ENCODE measurements at regions not wholly inside any gene's neighbourhood (a gene's known extent, or its start where the extent isn't known, plus 50 kb on each side); places are given as distances from the start of the nearest gene placed in this dataset.

DNA sequence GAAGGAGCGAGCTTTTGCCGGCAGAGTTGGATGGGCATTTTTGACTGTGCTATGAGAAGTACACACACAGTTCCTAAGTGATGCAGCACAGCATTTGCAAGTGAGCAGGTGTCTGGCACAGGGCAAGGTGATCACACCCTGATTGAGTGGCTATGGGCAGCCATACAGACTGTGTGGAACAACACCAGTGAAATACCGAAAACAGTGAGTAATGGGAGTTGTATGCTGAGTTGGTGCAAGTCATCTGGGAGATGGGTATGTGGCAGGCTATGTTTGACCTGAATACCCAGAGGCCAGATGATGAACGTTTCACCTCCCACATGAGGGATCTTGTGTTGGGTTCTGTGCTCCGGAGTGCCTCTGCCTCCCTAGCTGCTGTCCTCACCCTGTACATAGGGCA, 53.5 kb upstream of the TIPARP start:
- no peak for DNase-seq (ENCODE audit: low spot score)

- no peak for DNase-seq (ENCODE audit: low spot score)
Observed at GRCh38 chr3:156620260-156620659, 54.1 kb upstream of the TIPARP start.

DNA sequence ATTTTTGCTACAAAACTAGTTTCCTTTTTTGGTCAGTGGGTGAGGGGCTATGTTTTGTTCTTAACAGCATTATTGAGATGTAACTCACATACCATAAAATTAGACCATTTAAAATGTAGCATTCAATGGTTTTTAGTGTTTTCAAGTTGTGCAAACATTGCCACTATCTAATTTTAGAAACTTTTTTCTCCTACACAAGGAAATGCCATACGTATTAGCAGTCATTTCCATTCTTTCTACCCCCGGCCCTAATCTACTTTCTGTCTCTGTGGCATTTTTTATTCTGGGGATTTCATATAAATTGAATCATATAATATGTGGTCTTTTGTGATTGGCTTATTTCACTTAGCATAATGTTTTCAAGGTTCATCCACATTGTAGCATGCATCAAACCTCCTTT, 55.0 kb upstream of the TIPARP start:
- no peak for DNase-seq (ENCODE audit: low spot score)

DNA sequence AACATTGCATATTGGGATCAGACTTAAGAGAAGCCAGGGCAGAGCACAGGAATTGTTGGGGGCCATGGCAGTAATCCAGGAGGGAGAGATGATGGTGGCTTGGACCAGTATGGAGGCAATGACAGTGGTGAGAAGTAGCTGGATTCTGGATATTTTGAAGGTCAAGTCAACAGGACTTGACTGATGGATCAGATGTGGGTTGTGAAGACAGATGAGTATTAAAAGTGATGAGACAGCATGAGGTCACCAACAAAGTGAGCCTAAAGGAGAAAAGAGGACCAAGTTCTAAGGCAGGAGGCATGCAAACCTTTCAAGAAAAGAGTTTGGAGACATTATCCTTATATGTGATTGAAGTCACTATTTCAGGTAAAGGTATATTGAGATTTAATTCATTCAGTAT, 56.6 kb upstream of the TIPARP start:
- DNase-seq (ENCODE audit: low spot score), result no peak

- DNase-seq (ENCODE audit: low spot score), result no peak
Observed at GRCh38 chr3:156617145-156617544, 57.2 kb upstream of the TIPARP start.

DNA sequence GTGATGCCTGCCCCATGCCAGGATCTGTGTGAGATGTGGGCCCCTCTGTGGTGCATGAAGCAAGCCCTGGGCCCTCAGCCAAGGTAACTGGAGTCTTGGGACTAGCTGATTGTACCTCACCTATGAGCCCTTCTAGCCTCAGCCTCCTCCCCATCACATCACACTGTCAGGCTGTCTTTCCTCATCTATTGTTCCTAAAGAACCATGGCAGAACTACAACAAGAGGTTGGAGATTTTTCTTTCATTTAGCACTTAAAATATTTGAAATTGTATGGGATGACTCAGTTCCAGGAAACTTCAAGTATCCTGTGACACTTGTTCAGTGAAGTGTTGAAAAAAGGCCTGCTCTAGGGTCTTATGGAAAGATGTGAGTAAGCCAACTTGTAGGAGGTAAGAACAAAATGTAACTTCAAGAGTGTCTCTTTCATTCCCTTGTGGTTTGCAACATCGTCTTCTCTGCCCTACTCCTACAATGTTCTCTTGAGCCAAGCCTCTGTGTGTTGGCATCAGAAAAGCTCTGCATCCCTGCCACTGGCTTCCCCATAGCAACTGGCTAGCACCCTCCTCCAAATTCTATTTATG, 58.7 kb upstream of the TIPARP start:
- DNase-seq (ENCODE audit: low spot score), result no peak

- DNase-seq (ENCODE audit: low spot score), result no peak
Observed at GRCh38 chr3:156614642-156615511, 59.5 kb upstream of the TIPARP start.

DNA sequence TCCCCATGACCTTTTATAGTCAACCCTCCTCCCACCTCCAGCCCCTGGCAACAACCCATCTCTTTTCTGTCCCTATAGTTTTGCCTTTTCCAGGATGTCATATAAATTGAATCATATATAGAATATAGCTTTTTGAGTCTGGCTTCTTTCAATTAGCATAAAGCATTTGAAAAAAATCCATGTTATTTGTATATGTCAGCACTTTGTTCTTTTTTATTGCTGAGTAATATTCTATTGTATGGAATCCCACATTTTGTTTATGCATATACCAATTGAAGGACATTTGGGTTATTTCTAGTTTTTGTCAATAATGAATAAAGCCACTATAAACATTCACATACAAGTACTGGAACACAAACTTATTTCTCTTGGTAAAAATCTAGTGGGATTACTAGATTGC, 58.0 kb upstream of the SSR3 start:
- no peak for DNase-seq (ENCODE audit: low spot score)

DNA sequence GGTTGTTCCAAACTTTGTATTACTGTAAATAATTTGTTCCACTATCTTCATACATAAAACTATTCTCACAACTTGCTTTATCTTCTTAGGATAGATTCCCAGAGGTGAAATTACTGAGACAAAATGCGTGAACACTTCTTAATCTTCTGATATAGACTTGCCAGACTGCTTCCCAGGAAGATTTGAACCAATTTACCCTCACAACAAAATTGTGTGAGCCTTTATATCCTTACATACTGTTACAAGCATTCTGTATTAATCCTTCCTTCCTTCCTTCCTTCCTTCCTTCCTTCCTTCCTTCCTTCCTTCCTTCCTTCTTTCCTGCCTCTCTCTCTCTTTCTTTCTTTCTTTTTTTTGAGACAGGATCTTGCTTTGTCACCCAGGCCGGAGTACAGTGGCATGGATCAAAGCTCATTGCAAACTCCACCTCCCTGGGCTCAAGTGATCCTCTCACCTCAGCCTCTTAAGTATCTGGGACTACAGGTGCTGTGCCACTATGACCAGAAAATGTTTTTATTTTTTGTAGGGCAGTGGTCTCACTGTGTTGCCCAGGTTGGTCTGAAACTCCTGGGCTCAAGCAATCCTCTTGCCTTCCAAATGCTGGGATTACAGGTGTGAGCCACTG, 57.1 kb upstream of the SSR3 start:
- DNase-seq (ENCODE audit: low spot score), result no peak

GRCh38 chr3:156610154-156610553, 55.2 kb upstream of the SSR3 start:
- DNase-seq (ENCODE audit: low spot score), result no peak

GRCh38 chr3:156609546-156609945, 54.6 kb upstream of the SSR3 start:
- no peak for DNase-seq (ENCODE audit: low spot score)

GRCh38 chr3:156608601-156609514, 53.9 kb upstream of the SSR3 start:
- no peak for DNase-seq (ENCODE audit: low spot score)

DNA sequence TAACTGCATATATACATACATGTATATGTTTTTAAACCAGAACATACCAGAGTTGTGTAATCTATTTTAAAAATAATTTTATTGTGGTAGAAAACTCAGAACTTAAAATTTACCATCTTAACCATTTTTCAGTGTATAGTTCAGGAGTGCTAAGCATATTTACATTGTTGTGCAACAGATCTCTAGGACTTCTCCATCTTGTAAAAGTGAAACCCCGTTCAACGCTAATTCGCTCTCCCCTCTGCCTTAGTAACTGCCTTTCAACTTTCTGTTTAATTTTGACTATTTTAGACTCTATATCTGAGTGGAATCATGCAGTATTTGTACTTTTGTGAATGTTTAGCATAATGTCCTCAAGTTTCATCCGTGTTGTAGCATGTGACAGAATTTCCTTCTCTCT, 51.8 kb upstream of the SSR3 start:
- DNase-seq (ENCODE audit: low spot score), result no peak

DNA sequence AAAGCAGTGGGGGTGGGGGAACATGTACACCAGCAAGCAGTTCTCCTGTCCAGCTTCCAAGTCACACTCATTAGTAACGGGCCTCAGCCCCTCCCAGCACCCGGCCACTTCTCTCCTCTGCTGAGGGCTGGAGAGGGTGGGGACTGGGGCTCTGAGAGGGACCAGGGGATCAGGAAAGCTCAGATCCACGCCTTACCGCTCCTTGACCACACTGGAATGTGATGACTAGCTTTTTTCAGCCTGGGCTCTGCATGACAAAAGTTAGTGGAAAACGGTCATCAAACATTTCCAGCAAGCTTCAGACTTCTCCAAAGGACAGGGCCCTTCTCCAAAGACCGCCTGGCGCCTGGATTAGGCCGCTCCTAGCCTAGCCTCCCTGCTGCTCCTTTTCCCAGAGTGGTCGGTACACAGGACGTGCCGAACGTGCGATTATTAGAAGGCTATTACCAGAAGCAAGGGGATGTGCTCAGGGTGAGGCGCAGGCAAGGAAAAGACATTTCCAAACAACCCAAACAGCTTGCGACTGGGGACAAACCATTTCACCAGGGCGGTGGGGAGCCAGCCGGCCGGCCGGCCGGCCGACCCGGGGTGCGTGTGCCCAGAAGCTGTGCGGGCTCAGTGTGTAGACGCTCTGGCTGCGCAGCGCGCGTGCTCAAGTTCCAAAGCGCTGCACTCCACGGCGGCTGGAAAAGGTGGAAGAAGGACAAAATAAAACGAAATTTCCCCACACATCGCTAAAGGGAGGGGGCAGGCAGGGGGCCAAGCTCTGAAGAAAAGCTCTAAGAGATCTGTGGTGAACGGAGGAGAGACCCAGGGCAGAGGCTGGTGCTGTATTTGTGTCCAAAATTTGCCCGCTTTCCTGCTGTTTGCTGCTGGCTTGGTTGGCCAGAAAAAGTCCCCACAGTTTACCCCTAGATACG, 51.0 kb upstream of the SSR3 start:
- DNase-seq (ENCODE audit: low spot score), result peak; percentile 7

- no peak for DNase-seq (ENCODE audit: low spot score)
Observed at GRCh38 chr3:156604642-156605144, 49.8 kb upstream of the SSR3 start.
